Upper lobe of left lung (tissue), 6 donors: ENCODE measurements at regions not wholly inside any gene's neighbourhood (a gene's known extent, or its start where the extent isn't known, plus 50 kb on each side); places are given as distances from the start of the nearest gene placed in this dataset.

ENCODE experiments used
- ATAC-seq, 2 donors: fragments of 200-7000 bp; cut with Tn5 transposase; one replicate each; pipeline ENCODE4 v1.9.1; 2022; ENCODE audit warnings: mild to moderate bottlenecking in 2 of 2, moderate library complexity in 2 of 2; ENCODE audit not compliant: low FRiP score in 2 of 2
- DNase-seq, 2 donors: peaks; one replicate each; pipeline ENCODE4 v3.0.0-alpha.2; 2019 to 2020
- H3K27ac ChIP-seq, 4 donors: fragments of 200-600 bp; sonication (generic); one replicate each; pipeline ENCODE4 v1.5.1; 2016 to 2019
- H3K27me3 ChIP-seq, 4 donors: fragments of 200-600 bp; sonication (generic); one replicate each; pipeline ENCODE4 v1.5.1; 2017 to 2019
- H3K36me3 ChIP-seq, 4 donors: fragments of 200-600 bp; sonication (generic); one replicate each; pipeline ENCODE4 v1.5.1; 2016 to 2019
- H3K4me1 ChIP-seq, 4 donors: fragments of 200-600 bp; sonication (generic); one replicate each; pipeline ENCODE4 v1.5.1; 2018 to 2019
- H3K4me3 ChIP-seq, 4 donors: fragments of 200-600 bp; sonication (generic); one replicate each; pipeline ENCODE4 v1.5.1; 2017 to 2019; ENCODE audit warnings: mild to moderate bottlenecking in 2 of 4, moderate library complexity in 1 of 4
- H3K9me3 ChIP-seq, 4 donors: fragments of 200-600 bp; sonication (generic); one replicate each; pipeline ENCODE4 v1.5.1; 2018 to 2019
- EP300 ChIP-seq, 4 donors: sonication (generic); formaldehyde crosslinking; IDR thresholded peaks; one replicate each; pipeline ENCODE4 v1.5.1; 2017; ENCODE audit warnings: antibody characterized with exemption in 4 of 4, control low read depth in 2 of 4
- POLR2A ChIP-seq, 4 donors: fragments of 450-650 bp; IDR thresholded peaks; one replicate each; pipeline ENCODE4 v1.5.1; 2016 to 2017; ENCODE audit warnings: antibody characterized with exemption in 4 of 4, mild to moderate bottlenecking in 2 of 4
- POLR2AphosphoS5 ChIP-seq, 2 donors: sonication (generic); formaldehyde crosslinking; IDR thresholded peaks; one replicate each; pipeline ENCODE4 v1.5.1; 2017; ENCODE audit warnings: antibody characterized with exemption in 2 of 2
- WGBS, 2 donors: methylation state at CpG; one replicate each; pipeline ENCODE4 v1.1.5; 2017 to 2018; 5-methylcytosine and 5-hydroxymethylcytosine counted together
- TF ChIP-seq, protein P1 (sequence below), 6 experiments: fragments of 450-650 bp in 4 of 6; fragments of 200-600 bp in 2 of 6; sonication (generic) in 2 of 6; IDR thresholded peaks; one replicate each; pipeline ENCODE4 v1.5.1; 2016 to 2019; ENCODE audit warnings: antibody characterized with exemption in 6 of 6
- donor health status: DM: no; HTN: no; CAD: no; lungs with moderate emphysema.
- donor health status: DM: no; HTN: yes; CAD: no; lungs with severe emphysema.

GRCh38 chr2:220877491-220877890 is 694.6 kb downstream of the EPHA4 start:
- DNase-seq: no peak
- no peaks in the 10 kb centered on the region for H3K27me3 ChIP-seq
- H3K4me1 ChIP-seq: no peaks in the 10 kb centered on the region
- H3K36me3 ChIP-seq: no peaks in the 10 kb centered on the region
- no peak for ATAC-seq
- 75 to 90% methylated on average over 2 of the region's 2 CpGs for WGBS, 2 donors
- no peak for TF ChIP-seq EP300 (IDR thresholded peaks at IDR 0.05)
- TF ChIP-seq POLR2AphosphoS5 (IDR thresholded peaks at IDR 0.05): no peak
- TF ChIP-seq, protein P1, sequence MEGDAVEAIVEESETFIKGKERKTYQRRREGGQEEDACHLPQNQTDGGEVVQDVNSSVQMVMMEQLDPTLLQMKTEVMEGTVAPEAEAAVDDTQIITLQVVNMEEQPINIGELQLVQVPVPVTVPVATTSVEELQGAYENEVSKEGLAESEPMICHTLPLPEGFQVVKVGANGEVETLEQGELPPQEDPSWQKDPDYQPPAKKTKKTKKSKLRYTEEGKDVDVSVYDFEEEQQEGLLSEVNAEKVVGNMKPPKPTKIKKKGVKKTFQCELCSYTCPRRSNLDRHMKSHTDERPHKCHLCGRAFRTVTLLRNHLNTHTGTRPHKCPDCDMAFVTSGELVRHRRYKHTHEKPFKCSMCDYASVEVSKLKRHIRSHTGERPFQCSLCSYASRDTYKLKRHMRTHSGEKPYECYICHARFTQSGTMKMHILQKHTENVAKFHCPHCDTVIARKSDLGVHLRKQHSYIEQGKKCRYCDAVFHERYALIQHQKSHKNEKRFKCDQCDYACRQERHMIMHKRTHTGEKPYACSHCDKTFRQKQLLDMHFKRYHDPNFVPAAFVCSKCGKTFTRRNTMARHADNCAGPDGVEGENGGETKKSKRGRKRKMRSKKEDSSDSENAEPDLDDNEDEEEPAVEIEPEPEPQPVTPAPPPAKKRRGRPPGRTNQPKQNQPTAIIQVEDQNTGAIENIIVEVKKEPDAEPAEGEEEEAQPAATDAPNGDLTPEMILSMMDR (IDR thresholded peaks at IDR 0.05): no peak
- no peak for TF ChIP-seq POLR2A (IDR thresholded peaks at IDR 0.05)
- no peaks in the 10 kb centered on the region for H3K9me3 ChIP-seq
- no peak overlapping the region for H3K27ac ChIP-seq
- no peak overlapping the region for H3K4me3 ChIP-seq

DNA sequence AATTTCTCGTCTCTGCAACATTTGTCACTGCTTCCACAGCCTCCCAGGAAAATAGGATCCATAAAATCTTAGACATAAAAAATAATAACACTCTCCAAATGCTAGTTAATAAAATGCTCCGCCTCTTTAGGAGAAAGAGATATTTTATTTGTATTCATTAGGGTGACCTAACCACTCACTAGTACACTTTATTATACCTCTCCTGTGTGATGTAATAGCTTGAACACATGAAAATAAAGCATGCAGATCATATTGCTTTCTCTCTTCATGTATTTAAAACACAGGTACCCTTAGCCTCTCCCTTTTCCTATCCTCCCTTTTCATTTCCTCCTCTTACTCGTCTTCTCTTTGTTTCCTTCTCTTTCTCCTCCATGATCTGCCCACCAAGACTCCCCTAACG is 694.2 kb downstream of the EPHA4 start:
- TF ChIP-seq POLR2AphosphoS5 (IDR thresholded peaks at IDR 0.05) (no peak), POLR2A (IDR thresholded peaks at IDR 0.05) (no peak), EP300 (IDR thresholded peaks at IDR 0.05) (no peak)
- TF ChIP-seq, protein P1 (IDR thresholded peaks at IDR 0.05): no peak

DNA sequence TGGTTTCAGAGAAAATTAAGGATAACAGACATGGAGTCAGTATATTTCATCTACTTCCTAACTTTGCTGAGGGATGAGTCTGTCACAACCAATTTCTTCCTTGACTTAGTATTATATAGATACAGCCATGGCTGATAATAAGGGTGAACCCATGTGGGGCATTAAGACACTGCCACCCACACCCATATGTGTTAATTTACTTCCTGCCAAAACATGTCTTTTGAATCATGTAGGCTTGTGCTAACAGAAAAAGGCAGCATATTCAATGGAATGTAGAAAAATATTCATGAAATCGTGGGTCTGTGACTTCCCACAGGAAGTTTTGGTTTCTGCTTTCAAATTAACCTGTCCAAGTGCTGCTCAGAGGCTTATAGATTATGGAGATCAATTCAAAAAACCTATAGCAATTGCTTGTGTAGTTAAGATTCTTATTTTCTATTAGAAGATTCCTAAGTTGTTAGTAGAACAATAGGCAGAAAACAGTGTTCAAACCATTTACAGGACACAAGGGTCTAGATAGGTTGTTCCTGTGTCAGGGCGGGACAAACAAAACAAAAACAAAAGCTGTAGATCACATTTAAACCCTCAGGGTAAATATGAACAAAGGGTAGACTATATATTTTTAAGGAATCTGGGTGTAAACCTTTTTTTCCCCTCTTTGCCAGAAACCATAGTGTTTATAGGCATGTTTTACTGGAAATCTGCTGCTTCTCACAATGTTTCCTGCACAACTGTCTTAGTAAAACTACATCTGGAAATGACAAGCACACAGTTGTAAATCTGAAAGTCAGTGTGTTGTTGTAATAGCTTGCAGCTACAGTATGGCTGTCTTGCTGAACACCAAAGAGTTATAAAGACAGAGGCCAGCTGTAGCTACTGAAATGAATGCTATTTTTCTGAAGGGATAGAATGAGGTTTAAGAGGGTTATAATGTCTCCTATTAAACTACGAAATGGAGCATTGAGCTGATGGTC is 691.2 kb downstream of the EPHA4 start:
- no peak for ATAC-seq
- Histone ChIP-seq H3K4me3 (no peak overlapping the region), H3K36me3 (no peaks in the 10 kb centered on the region), H3K27ac (no peak overlapping the region), H3K27me3 (no peaks in the 10 kb centered on the region), H3K9me3 (no peaks in the 10 kb centered on the region), H3K4me1 (no peaks in the 10 kb centered on the region)
- TF ChIP-seq POLR2AphosphoS5 (IDR thresholded peaks at IDR 0.05) (no peak), POLR2A (IDR thresholded peaks at IDR 0.05) (no peak), EP300 (IDR thresholded peaks at IDR 0.05) (no peak)
- TF ChIP-seq, protein P1 (IDR thresholded peaks at IDR 0.05): no peak
- no peak for DNase-seq
- WGBS, 2 donors: 63 to 71% methylated on average over 3 of the region's 3 CpGs

More for the DNA sequence above, 694.2 kb downstream of the EPHA4 start:
- Histone ChIP-seq H3K4me3 (no peak overlapping the region), H3K4me1 (no peaks in the 10 kb centered on the region), H3K9me3 (no peaks in the 10 kb centered on the region), H3K36me3 (no peaks in the 10 kb centered on the region), H3K27ac (no peak overlapping the region), H3K27me3 (no peaks in the 10 kb centered on the region)
- DNase-seq (no peak), ATAC-seq (no peak)
- 69 to 77% methylated on average over 4 of the region's 4 CpGs for WGBS, 2 donors

- Histone ChIP-seq H3K27ac (no peak overlapping the region), H3K9me3 (no peaks in the 10 kb centered on the region), H3K4me3 (no peak overlapping the region), H3K27me3 (no peaks in the 10 kb centered on the region), H3K36me3 (no peaks in the 10 kb centered on the region), H3K4me1 (no peaks in the 10 kb centered on the region)
- ATAC-seq (no peak), DNase-seq (no peak)
- TF ChIP-seq POLR2A (IDR thresholded peaks at IDR 0.05) (no peak), EP300 (IDR thresholded peaks at IDR 0.05) (no peak), POLR2AphosphoS5 (IDR thresholded peaks at IDR 0.05) (no peak)
- TF ChIP-seq, protein P1 (IDR thresholded peaks at IDR 0.05): no peak
These were observed 689.6 kb downstream of the EPHA4 start for GRCh38 chr2:220882507-220882906.
